ENCODE measurements at regions not wholly inside any gene's neighbourhood (a gene's known extent, or its start where the extent isn't known, plus 50 kb on each side); places are given as distances from the start of the nearest gene placed in this dataset.

DNA sequence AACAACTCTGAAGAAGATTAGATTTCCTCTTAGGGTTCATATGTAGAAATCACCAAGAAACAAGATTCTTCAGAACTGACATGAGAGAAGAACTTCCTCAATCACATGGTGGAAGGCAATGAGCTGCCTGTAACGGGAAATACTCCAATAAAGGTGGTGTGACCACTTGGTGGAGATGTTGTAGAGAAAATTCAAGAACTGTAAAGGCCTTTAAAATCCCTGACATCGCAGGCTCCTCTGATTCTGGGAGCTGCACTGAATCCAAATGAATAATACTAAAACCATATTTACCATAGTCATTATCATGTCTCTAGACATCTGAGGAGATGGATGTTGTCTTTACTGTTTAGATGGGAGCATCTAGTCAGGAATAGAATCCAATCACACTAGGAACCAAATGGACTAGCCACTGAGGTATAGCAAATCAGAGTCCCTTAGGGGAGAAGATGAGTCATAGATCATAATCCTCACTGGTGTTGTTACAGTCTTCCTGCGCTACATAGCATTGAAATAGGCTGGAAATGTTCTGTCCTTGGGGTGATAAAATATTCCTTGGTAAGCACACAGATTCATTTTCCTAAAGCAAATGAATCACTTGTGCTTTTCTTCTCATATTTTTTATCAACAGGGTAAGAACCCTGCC, 321.6 kb upstream of the TENM4 start:
- DNase-seq: no peak

DNA sequence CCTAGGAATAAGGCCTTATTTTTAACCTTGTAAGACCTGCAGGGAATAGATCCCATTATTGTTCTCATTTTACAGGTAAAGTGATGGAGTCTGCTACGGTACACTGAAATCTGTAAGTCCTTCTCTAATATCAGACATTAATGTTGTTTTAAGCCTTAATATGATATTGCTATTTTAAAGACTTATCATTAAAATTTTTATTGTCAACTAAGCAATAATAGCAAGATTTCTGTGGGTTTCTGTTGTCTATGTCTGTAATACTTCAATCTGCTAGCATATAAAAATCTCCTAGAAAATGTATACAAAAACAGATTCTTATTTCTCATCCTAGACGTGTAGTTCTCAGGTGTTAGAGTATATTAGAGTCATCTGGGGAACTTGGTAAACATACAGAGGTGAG, 317.5 kb upstream of the TENM4 start:
- no peak for DNase-seq

DNA sequence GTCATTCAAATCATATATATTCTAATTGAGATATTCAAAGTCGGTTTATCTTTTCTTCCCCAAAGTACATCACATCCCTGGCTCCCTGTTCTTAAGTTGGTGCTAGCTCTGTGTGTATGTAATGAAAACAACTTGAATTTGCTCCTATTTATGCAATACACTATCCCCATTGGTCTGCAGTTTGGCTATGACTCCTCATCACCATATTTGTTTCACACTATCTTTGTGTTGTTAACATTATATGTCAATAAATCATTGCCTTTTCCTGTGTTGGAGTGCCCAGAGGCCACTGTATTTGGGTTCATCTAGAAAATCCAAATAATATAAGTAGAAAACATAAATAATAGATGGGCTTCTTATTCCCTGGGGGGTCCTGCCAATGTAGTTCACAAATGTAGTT, 306.6 kb upstream of the TENM4 start:
- DNase-seq: no peak

DNA sequence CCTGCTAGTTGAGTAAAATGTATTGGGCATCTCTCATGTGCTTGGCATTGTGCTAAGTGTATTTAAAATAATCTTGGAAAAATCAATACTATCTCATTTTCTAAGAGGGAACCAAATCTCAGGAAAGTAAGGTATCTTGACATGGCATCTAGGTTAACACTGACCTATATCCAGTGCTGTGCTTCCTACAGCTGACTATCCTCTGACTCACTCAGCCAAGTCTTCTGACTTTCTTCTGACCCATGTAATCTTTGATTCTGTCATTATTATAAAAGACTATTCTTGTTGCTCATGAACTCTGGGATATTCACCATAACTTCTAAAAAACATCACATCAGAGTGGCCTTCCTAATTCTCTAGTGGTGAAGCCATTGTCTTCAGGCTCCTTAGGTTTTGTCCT, 304.1 kb upstream of the TENM4 start:
- DNase-seq: no peak

GRCh38 chr11:79742176-79742575, 301.3 kb upstream of the TENM4 start:
- no peak for DNase-seq

- no peak for DNase-seq
These were observed 298.8 kb upstream of the TENM4 start for GRCh38 chr11:79739591-79739990.

DNA sequence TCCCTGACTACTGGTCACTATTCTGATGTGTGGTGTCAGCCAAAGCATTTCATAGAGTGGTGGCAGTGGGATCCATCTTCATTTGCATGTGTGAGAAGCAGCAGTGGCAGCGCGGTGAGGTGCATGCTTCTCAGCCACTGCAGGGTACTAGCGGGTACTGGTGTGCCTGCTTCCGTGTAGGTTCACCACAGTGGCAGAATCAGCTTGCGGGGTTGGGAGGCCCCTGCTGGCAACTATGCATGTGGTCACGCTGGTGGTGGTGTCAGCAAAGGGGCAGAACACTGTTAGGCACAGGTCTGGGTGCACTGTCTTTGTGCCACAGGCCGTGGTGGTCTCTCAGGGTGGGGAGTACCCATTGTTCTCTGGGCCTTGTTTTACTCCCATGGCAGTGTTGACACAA, 286.4 kb upstream of the TENM4 start:
- DNase-seq: no peak

GRCh38 chr11:79720115-79720514, 279.3 kb upstream of the TENM4 start:
- no peak for DNase-seq

- DNase-seq: no peak
These were observed 267.6 kb upstream of the TENM4 start for GRCh38 chr11:79708319-79708932.

GRCh38 chr11:79705648-79706047, 264.8 kb upstream of the TENM4 start:
- DNase-seq: no peak

- no peak for DNase-seq
These were observed 261.5 kb upstream of the TENM4 start for GRCh38 chr11:79702303-79702702.

DNA sequence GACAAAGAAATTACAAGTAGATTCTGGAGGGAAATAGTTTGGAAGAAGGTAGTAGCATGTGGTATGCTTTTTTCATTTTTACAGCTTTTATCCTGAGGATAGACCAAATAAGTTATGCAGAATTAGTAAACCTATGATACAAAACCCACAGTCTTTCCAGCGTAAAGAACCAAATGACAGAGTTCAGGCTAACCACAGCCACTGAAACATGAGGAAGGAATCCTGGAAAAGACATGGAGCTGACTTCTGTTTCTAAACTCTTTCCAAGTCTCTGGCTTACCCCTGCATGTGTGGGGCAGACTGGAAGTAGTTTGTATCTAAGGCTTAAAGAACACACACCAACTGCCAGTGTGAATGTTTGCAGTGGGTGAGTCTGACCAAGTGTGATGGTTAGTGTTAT, 258.4 kb upstream of the TENM4 start:
- DNase-seq: peak; percentile 25

GRCh38 chr11:79697905-79698304, 257.1 kb upstream of the TENM4 start:
- peak; percentile 32 for DNase-seq

GRCh38 chr11:79694368-79694767, 253.5 kb upstream of the TENM4 start:
- DNase-seq: no peak

DNA sequence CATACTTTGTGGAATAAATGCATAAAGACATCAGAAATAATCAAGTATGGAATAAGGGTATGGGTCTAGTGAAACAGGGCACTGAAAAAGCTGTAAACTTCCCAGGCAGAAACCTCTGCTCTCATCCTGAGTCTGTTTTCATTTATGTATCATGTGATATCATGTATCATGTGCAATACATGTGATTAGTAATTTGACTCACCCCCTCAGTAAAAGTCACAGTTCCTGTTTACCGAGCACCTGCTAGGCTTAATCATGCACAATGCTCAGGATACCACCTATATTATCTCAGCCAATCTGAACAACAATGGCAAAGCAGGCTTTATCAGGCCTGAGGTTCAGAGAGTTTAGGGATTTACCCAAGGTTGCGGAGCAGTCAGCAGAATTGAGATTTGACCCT, 250.6 kb upstream of the TENM4 start:
- no peak for DNase-seq

- no peak for DNase-seq
These were observed 246.0 kb upstream of the TENM4 start for GRCh38 chr11:79686703-79687419.

DNA sequence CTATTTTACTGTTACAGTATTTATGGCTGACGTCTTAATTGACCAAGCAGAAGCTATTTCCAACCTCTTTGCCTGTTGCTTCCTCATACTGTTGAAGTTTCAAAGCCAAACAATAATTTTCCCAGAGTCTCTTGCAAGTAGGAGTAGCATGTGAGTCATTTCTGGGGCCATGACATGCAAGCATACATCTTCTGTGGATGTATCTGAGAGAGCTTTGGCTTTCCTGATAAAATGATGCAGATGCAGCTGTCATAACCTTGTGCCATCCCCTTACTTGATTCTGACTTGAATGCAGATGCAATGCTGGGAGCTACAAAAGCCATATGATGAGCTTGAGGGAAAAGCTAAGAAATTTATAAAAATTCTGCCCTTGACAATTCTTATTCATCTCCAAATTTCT, 243.1 kb upstream of the TENM4 start:
- DNase-seq: no peak

DNA sequence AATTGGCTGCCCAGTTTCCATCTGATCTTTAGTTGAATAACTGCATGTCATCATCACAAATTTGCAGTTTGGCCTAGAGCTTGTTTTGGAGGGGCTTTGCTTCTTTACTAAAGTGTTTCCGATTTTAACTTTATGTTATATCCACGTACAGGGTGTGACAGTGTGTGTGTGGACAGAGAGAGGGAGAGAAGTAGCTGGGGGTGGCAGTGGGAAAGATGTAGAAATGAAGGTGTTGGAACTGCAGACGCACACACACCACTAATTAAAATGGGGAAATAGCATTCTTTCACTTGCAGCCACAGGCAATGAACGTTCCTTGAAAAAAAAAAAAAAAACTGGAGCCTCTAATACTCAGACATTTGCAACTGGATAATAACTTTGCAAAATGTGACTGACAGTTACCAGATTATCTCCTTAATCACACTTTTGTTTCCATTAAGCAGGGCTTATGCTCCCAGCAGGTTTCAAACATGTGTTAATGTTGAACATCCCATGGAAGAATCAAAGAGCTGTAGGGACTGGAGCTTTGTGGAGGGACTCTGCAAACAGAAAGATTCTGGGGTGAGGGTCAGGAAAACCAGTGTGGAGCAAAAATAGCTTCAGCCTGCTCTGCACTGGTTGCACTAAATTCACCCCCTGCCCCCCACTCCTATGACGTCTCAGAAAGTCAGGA, 238.1 kb upstream of the TENM4 start:
- no peak for DNase-seq

GRCh38 chr11:79676396-79676795, 235.6 kb upstream of the TENM4 start:
- DNase-seq: no peak

GRCh38 chr11:79675081-79675480, 234.3 kb upstream of the TENM4 start:
- no peak for DNase-seq

GRCh38 chr11:79672786-79673185, 232.0 kb upstream of the TENM4 start:
- DNase-seq: no peak

DNA sequence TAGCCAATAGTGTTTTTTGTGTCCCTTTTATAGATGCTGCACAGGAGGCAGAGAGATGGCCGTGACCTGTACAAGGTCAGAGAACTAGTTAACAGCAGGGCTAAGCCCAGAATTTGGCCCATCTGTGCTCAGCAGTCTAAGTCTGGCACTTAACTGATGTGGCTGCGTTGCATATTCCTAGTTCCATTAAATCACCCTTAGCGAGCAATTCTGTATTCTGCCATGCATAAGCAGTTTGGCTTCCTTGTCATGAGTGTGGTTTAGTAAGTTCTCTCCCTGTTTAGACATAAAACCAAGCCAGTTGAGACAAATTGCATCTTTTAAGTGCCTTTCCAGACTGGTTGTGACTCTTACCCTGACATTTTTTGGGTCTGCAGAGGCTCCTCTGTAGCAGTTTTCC, 230.6 kb upstream of the TENM4 start:
- no peak for DNase-seq

GRCh38 chr11:79670882-79671281, 230.1 kb upstream of the TENM4 start:
- no peak for DNase-seq

DNA sequence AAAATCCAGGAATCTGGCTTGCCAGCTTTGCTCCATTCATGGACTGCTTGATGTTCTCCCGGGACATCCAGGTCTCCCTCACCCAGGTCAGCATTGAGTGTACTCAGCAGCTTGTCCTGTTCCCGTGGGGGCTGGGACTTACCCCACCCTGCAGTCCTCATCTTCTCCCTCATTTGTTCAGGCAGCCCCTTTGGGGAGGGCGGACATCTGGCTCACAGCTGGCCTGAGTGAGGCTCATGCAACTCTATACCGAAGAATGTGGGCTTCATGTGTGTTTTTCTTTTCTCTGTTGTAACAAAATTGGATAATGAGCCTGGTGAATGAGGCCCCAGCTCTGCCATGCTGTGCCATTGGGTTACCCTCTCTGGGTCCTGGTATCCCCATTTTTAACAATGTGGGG, 227.7 kb upstream of the TENM4 start:
- DNase-seq: peak; percentile 40

Data from right hindlimb (tissue), 1 donor.